ENCODE measurements at regions not wholly inside any gene's neighbourhood (a gene's known extent, or its start where the extent isn't known, plus 50 kb on each side); places are given as distances from the start of the nearest gene placed in this dataset.

DNA sequence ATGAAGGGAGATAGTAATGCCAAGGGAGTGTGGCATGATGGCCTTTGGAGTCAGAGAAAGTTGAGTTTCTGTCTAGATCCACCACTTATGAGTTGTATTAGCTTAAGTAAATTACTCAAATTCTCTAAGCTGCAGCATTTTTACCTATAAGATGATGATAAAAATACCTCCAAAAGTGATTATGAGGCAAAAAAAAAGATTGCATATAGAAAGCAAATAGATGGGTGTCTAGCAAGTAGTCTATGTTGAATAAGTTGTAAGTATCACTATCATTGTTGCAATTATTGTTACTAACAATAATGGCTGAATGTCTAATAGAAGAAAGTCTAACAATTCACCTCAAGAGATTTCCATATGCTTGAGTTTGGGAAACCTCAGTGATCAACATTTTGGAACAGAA is 959.2 kb upstream of the GJE1 start:
- in situ Hi-C loops (cut with MboI; ENCODE audit: low pct_unique_long_range_greater_than_20kb, low sequenced_read_pairs, unreplicated experiment) = no loop called here
- TF ChIP-seq, protein P1, sequence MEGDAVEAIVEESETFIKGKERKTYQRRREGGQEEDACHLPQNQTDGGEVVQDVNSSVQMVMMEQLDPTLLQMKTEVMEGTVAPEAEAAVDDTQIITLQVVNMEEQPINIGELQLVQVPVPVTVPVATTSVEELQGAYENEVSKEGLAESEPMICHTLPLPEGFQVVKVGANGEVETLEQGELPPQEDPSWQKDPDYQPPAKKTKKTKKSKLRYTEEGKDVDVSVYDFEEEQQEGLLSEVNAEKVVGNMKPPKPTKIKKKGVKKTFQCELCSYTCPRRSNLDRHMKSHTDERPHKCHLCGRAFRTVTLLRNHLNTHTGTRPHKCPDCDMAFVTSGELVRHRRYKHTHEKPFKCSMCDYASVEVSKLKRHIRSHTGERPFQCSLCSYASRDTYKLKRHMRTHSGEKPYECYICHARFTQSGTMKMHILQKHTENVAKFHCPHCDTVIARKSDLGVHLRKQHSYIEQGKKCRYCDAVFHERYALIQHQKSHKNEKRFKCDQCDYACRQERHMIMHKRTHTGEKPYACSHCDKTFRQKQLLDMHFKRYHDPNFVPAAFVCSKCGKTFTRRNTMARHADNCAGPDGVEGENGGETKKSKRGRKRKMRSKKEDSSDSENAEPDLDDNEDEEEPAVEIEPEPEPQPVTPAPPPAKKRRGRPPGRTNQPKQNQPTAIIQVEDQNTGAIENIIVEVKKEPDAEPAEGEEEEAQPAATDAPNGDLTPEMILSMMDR (IDR thresholded peaks at IDR 0.05; ENCODE audit: extremely low read depth, insufficient read depth, missing control alignments) = no peak

DNA sequence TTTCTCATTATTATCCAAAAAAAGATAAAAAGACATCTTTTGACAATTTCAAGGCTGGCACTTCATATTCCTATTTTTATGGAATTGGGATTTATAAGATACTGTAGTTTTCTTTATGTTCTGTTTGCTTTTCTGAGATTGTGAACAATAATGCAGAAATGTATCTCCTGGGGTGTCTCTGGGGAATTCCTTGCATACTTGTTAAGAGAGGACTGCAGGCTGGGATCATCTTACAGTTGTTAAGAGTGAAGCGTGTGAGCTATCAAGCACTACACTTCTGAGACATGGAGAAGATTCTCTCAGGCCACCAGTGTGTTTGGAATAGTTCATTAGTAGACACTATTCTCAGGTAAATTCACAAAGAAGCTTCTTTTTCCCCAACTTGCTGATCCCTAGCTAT is 963.3 kb upstream of the GJE1 start:
- no peak for DNase-seq (ENCODE audit: low spot score)
- TF ChIP-seq, protein P1 (IDR thresholded peaks at IDR 0.05; ENCODE audit: extremely low read depth, insufficient read depth, missing control alignments) = no peak
- in situ Hi-C loops (cut with MboI; ENCODE audit: low pct_unique_long_range_greater_than_20kb, low sequenced_read_pairs, unreplicated experiment) = no loop called here

More for the DNA sequence above, 959.2 kb upstream of the GJE1 start:
- DNase-seq (ENCODE audit: low spot score) = no peak

DNA sequence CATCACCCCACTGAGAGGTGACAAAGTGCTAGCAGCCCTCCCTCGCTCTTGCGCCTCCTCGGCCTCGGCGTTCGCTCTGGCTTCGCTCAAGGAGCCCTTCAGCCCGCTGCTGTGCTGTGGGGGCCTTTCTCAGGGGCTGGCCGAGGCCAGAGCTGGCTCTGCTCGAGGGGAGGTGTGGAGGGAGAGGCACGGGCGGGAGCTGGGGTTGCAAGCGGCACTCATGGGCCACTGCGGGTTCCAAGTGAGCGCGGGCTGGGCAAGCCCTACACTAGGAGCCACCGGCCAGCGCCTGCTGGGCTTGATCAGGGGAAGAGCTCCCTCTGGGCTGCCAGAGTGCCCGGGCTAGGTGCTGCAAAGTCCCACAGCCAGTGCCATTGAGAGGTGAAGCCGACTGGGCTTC is 964.8 kb upstream of the GJE1 start:
- in situ Hi-C loops (cut with MboI; ENCODE audit: low pct_unique_long_range_greater_than_20kb, low sequenced_read_pairs, unreplicated experiment) = no loop called here
- DNase-seq (ENCODE audit: low spot score) = no peak
- TF ChIP-seq, protein P1 (IDR thresholded peaks at IDR 0.05; ENCODE audit: extremely low read depth, insufficient read depth, missing control alignments) = no peak

DNA sequence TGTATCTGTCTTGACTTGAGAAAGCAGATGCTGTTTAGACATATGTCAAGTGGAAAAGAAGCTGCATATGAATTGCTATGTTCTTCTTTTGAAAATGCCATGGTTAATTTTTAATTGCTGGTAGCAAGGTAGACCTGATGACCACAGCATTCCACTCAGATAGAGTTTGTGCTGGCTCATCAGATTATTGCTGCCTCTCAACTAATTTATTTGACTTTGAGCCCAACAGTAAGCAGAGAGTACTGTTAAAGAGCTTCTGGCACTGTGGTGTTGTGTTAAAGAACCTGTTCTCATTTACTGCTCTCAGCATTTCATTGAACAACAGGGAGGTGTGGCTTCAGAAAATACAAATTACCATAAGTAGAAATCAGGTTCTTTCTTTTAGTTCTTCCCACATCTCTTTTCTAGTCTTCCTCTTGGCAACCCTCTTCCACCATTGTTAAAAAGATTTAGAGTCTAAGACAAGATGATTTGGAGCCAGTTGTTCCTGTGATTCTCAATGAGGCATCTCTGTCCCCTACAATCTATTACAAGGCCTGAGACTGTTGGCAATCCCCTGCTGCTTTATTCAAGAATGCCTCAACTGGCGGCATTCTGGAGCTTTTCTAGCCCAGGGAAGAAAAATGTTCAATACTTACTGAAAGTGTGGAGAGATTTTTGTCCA is 967.6 kb upstream of the GJE1 start:
- TF ChIP-seq, protein P1 (IDR thresholded peaks at IDR 0.05; ENCODE audit: extremely low read depth, insufficient read depth, missing control alignments) = no peak
- no peak for DNase-seq (ENCODE audit: low spot score)
- in situ Hi-C loops (cut with MboI; ENCODE audit: low pct_unique_long_range_greater_than_20kb, low sequenced_read_pairs, unreplicated experiment) = no loop called here

DNA sequence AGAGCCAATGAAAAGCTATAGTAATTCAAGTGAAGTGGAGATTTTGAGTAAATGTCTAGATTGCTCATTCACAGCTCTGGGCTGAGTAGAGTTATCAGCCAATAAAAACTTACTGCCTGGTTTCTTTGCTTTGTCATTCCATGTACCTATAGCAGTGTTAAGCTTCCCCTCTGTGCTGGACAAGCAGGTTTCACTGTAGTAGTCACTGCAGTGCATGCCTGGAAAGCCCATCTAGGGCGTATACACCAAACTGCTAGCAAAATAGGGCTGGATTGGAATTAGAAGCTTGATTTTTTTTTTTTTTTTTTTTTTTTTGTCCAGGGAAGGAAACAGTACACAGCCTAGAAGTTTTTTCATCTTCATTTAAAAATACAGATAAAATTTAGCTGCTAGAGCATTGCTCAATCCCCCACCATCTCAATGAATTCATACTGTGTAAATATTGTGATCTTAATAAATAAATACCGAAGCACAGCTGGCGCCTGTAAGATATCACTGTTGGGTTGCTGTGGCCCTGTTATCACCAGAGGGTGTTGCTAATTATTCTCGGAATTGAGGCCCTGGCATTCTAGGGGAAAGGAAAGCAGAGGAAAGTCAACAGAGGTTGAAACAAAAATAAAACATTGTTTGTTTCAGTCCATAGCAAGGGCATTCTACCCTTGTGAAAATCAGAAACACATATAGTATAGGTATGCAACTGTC is 968.5 kb upstream of the GJE1 start:
- no peak for DNase-seq (ENCODE audit: low spot score)
- in situ Hi-C loops (cut with MboI; ENCODE audit: low pct_unique_long_range_greater_than_20kb, low sequenced_read_pairs, unreplicated experiment) = no loop called here
- TF ChIP-seq, protein P1 (IDR thresholded peaks at IDR 0.05; ENCODE audit: extremely low read depth, insufficient read depth, missing control alignments) = no peak

DNA sequence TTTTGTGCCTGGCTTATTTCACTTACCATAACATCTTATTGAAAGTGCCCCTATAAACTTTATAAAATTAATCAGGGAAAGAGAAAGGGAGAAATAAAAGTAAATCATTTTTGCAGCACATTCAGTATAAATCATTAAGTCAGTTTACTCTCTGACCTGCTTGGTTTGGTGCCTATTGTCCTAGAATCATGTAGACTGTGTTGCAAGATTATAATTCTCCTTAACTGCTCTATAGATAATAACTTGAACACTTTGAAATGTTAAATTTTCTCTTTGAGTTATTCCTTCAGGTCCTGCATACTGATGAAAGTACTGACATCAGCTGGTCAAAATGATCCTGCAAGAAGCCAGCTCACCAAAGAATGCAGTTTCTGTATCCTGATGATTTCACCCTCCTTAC is 969.6 kb upstream of the GJE1 start:
- no peak for DNase-seq (ENCODE audit: low spot score)
- in situ Hi-C loops (cut with MboI; ENCODE audit: low pct_unique_long_range_greater_than_20kb, low sequenced_read_pairs, unreplicated experiment) = no loop called here
- TF ChIP-seq, protein P1 (IDR thresholded peaks at IDR 0.05; ENCODE audit: extremely low read depth, insufficient read depth, missing control alignments) = no peak
